GM18909 (cell line): ENCODE measurements at regions not wholly inside any gene's neighbourhood (a gene's known extent, or its start where the extent isn't known, plus 50 kb on each side); places are given as distances from the start of the nearest gene placed in this dataset.
"Not testable (repeated sequence)": the region's sequence is repeated elsewhere in the genome, so short reads cannot be mapped to it uniquely, and the experiment has no call there.

ENCODE experiments used
- ATAC-seq: cut with Tn5 transposase; IDR thresholded peaks from one replicate; pipeline ENCODE4 v1.9.1; 2021; ENCODE audit warnings: mild to moderate bottlenecking; ENCODE audit not compliant: unreplicated experiment, poor library complexity

DNA sequence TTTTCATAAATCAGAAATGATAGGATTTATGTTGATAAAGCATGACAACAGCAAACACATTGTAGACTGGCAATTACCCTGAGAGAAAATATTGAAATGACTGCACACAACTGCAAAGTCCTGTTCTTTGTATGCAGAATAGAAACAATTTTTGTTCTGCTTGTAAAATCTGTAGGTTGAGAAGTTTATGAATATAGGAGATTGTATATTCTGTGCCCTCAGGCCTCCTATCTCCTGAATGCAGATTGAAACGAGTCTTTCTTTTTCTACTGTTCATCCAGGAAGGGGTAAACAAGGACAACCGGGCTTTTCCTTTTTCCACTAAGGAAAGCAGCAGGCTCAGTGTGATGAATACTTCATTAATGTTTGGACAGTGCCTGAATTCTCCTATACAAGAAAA is 95.0 kb upstream of the HAPLN1 start:
- no peak for ATAC-seq

DNA sequence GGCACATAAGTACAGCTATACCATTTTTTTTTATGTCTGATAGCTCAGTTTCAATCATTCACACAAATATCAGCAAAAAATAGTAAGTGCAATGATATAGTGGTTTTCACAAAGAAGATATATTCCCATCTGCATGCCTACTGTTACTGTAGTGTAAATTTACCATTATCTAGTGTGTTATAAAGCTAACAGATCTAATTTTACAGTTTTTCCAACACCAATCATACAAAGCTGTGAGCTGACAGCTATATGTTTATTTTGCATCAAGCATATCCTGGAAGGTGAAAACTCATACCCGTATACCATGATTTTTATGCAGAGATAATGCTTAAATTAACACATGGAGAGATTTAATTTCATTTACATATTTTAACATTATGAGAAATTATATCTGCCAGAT is 89.9 kb upstream of the HAPLN1 start:
- no peak for ATAC-seq

DNA sequence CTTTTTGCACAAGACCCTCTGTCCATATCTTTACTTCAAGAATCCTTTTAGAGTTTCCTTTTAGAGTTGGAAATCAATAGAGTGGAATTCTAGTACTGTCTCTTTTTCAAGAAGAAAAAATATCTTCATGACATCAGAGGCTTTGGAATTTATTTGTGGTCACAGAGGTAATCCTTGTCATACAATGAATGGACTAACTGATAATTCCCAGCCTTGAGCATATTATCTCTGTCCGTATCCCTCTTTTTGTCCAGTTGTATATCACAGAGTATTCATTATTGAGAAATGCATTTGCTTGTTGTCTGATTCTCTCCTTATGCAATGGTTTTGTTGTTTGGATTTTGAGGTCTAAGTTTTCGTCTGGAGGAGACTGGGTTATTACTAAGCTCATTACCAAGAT is 82.0 kb upstream of the HAPLN1 start:
- ATAC-seq: no peak

DNA sequence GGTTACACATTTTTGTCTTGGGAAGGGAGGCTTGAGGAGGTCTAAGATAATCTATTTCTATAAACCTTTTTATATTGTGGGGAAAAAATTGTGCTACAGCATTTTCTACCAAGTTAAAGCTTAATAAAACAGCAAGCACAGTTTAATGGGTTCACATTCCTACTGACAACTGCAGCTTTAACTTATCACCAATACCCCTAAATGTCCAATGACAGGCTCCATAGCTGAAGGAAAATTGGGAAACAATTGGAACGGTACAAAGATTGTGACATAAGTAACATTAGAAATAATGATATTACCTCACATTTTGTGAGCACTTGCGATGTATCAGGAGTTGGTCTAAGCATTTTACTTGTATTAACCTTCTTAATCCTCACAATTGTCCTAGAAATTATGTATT is 79.5 kb upstream of the HAPLN1 start:
- no peak for ATAC-seq

DNA sequence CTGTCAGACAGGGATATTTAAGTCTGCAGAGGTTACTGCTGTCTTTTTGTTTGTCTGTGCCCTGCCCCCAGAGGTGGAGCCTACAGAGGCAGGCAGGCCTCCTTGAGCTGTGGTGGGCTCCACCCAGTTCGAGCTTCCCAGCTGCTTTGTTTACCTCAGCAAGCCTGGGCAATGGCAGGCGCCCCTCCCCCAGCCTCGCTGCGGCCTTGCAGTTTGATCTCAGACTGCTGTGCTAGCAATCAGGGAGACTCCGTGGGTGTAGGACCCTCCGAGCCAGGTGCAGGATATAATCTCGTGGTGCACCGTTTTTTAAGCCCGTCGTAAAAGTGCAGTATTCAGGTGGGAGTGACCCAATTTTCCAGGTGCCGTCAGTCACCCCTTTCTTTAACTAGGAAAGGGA is 78.4 kb upstream of the HAPLN1 start:
- ATAC-seq: not testable (repeated sequence)

DNA sequence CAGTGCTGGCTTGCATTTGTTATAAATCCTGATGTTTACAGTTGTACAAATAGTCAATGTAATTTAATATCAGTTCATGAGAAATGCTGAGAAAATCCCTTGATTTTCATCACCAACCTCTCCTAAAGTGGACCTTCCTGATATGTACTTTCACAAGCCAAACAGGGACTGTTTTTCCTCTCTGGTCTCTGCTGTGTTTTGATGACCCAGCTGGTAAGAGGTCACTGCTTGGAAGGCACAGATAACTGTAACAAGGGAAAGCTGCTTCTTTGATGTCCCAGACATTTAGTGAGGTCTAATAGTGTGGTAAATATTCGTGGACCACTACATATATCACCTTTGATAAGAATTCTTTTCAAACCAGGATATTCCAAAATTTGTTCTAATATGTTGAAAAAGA is 68.7 kb upstream of the HAPLN1 start:
- ATAC-seq: no peak

DNA sequence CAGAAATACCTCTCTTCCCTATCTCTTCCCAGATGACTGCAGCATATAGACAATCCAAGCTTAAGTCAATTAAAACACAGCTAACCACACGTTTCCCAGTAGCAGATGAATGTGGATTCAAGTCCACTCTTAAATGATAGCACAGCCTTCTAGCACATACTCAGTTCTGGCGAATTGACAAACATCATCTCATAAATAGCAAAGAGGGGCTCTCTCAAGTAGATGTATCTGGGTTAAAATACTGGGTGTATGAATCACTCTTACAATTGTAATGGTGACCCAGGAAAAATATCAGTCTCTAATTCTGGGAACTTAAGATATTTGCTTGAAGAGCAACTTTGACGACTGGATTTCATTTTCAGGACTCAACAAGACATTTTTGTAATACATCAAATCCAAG is 67.0 kb upstream of the HAPLN1 start:
- no peak for ATAC-seq

DNA sequence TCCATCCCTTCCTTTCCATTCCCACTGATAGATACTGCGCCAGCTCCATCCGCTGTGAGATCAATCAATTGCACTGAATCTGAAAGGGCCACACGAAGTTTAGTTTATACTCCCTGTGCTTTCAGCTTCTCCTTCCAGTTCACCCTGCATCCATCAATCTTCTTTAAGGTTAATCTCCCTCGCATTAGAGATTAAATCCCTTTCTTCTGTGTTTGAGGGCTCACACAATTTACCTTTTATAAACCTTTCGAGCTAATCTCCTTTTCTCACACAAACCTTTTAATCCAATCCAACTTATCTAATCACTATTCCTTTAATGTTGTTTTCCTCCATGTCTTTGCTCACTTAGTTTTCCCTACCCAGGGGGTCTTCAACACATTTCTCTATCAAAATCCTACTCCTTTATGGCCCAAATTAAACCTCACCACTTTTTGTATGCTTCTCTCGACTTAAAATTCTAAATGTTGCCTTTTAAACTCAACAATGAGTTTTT is 64.6 kb upstream of the HAPLN1 start:
- ATAC-seq: no peak

DNA sequence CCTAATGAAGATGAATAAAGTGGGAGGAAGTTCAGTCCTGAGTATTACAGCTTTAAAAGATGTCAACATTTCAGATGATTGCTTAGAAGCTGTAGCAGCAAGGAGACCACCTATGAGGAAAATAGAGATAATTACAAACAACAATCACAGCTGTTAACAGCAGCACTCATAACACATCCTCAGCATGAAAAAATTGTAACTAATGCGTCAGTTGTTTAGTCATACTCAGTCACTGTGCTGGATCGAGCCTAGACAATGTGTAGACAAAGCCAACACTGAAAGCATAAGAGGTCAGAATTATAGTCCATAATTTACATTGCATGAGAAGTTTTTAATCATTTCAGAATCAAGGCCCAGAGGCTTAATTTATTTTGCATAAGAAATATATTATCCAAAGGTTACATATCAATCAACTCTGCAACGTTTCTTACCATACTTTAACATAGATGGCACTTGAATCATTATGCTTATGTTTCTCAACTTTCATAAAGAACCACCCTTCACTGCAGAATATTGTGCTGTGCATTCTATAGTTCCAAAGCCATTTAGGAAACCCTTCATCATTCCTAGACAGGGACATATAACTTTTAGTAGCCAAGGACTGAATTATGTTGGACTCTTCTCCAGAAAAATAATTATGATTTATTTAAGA is 60.2 kb upstream of the HAPLN1 start:
- no peak for ATAC-seq

DNA sequence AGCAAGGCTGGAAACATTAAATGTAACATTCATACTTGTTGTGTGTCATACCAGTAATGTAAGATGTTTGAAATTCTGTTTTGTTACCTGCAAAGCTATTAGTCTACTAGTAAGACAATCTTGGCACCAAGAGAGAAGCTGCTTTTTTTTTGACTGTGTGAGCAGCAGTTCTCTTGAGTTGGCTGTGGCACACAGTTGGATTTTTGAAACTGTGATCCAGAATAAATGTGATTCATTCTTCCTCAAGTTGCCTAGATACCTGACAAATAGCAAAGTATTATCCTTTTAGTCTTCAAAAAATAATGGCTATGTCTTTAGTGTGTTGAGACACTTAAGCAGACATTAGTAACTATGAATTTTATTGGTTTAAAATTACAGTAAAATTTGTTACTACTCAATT is 57.2 kb upstream of the HAPLN1 start:
- no peak for ATAC-seq

DNA sequence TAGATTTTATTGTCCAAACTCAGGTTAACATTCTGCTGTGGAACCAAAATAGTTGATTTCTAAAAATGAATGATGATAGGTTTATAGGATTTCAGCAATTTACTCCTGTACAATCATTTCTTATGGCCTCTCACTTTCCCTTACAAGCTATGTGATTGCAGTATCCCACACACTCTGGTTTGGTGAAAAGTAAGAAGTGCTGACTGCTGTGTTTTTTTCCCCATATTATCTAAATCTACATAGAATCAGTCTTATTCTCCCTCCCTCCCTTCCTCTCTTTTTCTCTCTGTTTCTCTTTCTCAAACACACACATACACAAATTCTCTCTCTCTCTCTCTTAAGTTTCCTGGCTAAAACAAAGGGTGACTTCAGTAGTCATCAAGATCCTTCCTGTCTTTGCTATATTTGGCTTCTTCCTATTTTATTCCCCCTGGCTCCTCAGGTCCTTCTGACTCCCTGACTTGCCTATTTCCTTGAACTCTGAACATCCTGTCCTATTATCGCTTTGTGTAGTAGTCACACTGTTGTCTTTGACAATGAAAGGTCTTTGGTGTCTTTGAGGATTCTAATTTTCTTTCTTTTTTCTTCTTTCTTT is 55.9 kb upstream of the HAPLN1 start:
- ATAC-seq: no peak
